ENCODE measurements at regions not wholly inside any gene's neighbourhood (a gene's known extent, or its start where the extent isn't known, plus 50 kb on each side); places are given as distances from the start of the nearest gene placed in this dataset.
"Not testable (repeated sequence)": the region's sequence is repeated elsewhere in the genome, so short reads cannot be mapped to it uniquely, and the experiment has no call there.

DNA sequence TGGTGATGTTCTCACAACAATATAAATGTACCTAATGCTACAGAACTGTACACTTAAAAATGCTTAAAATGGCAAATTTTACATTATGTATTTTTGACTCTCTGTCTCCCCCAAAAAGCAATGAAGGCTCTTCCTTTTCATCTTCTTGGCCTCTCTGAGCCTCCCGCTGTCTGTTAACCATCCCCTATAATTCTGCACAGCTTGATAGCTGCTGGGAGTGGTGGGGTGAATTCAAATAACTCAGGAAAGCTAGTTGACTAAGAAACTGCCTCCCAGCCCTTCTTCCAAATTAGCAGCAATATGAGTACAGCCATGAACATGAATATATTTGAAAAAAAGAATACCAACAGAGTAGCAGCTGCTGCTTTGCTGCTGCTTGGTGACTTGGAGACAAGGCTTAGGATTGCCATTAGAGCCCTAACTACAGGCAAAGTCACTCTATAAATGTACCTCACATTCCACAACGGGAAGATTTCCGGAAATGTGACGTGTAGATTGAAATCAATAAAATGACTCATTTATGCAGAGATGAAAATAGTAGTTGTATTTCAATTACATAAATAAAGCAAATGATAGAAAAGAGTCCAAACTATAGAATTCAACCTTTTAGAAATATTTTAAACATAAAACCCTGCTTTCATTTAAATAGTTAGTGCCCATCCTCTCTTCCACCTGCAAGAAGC, 200.1 kb upstream of the HEY2 start:
- DNase-seq, result no peak

GRCh38 chr6:125550892-125551291, 198.5 kb upstream of the HEY2 start:
- DNase-seq, result no peak

- no peak for DNase-seq
Measured at GRCh38 chr6:125552819-125553218, 196.6 kb upstream of the HEY2 start.

- DNase-seq, result no peak
Measured at GRCh38 chr6:125554456-125554855, 195.0 kb upstream of the HEY2 start.

DNA sequence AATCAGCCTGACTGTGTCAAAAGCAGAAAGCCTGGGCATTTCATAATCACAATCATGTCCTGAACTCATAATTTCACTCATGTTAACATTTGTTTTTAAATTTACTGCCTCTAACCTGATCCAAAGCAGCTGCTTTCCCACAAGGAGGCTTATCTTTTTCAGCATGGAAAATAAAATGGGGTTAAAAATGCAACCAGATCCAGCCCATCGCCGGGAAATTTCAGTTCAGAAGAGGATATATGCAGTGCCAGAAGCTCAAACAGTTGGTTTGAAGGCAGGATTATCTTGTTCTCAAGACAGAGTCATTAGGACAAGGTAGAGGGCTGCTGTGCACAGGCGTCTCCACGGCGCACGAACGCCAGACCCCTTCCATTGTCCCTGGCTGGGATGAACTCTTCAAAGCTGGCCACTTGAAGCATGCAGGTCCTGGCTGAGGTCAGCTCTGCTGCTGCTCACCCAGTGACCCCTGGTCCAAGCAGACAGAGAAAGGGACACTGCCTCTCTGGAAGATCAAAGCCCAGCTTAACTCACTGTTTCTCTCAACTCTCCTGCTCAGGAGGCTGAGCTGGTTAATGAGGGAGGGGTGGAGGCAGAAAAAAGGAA, 191.1 kb upstream of the HEY2 start:
- DNase-seq, result no peak

DNA sequence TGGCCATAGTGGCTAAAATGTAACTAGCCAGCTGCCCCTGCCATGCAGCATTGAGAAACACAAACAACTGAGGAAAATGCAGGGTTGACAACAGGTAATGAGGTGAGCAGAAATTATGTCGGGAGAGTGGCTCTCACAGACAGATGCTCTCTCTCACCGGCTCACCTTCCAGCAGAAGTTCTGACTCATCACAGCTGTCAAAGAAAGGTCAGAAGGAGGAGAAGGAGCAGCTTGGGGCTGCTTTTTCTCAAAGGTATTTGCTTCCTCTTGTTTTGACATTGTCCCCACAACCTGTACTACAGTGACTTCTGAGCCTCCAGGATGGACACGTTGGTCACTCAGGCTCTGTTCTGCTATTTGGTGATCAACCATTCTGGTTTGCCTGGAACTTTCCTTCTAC, 190.5 kb upstream of the HEY2 start:
- DNase-seq, result no peak

- DNase-seq, result no peak
Measured at GRCh38 chr6:125562156-125562555, 187.3 kb upstream of the HEY2 start.

- DNase-seq, result no peak
Measured at GRCh38 chr6:125564941-125565340, 184.5 kb upstream of the HEY2 start.

- no peak for DNase-seq
Measured at GRCh38 chr6:125567407-125567806, 182.0 kb upstream of the HEY2 start.

DNA sequence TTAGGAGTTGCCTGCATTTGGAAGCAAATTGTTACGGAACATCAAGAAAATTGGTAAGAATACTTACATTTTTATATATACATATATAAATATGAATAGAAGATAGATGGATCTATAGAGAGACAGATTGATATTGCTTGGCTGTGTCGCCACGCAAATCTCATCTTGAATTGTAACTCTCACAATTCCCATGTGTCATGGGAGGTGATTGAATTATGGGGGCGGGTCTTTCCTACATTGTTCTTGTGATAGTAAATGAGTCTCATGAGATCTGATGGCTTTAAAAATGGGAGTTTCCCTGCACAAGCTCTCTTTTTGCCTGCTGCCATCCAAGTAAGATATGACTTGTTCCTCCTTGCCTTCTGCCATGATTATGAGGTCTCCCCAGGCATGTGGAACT, 180.8 kb upstream of the HEY2 start:
- no peak for DNase-seq

DNA sequence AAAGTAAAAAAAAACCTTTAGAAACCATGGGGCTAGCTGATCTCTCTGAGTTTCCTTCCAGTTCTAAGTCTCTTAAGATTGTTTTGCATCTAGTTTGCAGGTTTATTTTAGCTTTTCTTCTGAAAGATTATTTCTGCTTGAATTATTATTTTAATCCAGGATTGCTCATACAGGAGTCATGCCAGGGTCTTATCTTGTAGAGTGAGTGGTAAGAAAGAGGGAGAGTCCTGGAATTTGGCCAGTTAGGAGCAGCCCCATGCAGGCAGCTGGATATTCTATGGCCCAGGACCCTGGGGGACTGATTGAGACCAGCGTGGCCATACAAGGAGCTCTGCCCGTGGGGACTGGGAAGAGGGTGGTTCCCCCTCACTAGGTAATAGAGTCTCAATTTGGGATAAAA, 178.9 kb upstream of the HEY2 start:
- no peak for DNase-seq

DNA sequence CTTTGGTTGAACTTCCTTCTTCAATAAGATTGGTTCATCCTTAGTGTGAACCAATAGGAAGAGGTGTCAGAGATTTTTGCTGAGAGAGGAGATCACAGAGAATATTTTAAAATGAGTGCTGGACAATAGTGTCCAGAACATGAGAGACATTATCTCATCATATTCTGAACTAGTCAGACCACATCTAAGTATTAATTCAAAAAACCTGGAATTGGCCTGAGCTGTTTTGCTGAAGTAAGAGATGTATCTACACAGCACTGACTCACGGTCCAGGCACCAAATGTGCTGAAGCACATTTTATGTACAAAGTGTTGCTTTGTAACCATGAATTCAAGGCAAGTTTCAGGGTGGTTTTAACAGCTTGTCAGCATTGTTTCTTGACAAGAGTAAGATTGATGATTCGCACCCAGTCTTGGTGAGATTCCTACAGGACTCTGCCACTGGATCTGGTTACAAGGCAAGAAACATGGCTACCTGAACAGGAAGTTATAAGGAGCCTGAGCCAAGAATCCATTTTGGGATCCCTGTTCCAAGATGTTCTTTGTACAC, 178.2 kb upstream of the HEY2 start:
- DNase-seq, result no peak

DNA sequence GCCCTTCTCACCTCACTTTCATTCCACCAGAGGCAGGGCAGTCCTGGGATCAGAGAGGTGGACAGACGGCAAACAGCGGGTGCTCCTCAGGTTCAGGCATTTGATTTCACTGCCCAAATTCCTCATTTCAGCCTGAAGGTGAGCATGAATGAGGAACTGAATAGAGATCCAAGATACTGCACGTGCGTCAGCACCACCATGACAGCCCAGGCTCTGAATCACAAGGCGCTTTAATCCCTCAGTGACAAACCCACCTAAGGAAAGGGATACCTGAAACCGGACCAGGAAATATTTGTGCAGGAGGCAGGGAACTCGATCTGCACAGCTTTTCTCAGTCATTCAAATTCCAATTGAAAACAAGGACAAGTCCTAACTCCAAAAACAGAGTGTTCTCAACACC, 174.8 kb upstream of the HEY2 start:
- DNase-seq, result no peak

GRCh38 chr6:125577124-125577662, 172.2 kb upstream of the HEY2 start:
- DNase-seq, result peak; percentile 21

GRCh38 chr6:125584468-125584939, 164.9 kb upstream of the HEY2 start:
- DNase-seq, result no peak

DNA sequence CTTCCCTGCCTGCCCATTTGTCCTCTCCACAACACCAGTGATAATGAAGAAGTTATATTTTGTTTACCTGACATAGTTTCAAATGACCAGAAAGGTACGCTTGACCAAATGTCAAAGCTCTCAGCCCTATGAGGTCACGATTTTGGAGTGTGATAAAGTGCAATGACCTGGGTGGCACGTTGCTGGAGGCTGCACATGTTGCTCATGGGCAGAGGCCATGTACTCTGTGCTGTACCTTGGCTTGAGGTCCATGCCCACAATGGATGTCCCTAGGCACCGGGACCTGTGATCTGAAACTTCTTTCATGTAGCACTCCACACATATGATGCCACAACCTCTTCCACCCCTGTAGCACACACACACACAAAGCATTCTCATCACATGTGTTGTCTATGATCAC, 164.0 kb upstream of the HEY2 start:
- no peak for DNase-seq

- DNase-seq, result no peak
Measured at GRCh38 chr6:125586074-125586473, 163.4 kb upstream of the HEY2 start.

DNA sequence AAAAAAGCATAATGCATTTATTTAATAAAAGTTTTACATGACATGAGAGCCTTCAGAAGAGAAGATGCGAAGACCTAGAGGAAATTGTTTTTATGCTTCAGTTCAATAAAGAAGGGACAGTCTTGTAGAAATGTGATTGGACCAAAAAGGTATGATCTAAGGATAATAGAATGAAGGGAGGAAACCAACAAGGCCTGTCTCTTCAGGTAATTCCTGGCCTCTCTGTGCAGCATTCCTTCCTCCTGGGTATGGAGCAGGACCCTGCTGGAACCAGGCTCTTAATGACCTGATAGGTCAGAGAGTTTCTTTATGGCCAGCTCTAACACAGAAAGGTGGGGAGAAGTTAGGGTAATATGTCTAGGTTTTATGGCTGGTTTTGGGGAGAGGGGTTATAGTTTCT, 162.8 kb upstream of the HEY2 start:
- DNase-seq, result no peak

DNA sequence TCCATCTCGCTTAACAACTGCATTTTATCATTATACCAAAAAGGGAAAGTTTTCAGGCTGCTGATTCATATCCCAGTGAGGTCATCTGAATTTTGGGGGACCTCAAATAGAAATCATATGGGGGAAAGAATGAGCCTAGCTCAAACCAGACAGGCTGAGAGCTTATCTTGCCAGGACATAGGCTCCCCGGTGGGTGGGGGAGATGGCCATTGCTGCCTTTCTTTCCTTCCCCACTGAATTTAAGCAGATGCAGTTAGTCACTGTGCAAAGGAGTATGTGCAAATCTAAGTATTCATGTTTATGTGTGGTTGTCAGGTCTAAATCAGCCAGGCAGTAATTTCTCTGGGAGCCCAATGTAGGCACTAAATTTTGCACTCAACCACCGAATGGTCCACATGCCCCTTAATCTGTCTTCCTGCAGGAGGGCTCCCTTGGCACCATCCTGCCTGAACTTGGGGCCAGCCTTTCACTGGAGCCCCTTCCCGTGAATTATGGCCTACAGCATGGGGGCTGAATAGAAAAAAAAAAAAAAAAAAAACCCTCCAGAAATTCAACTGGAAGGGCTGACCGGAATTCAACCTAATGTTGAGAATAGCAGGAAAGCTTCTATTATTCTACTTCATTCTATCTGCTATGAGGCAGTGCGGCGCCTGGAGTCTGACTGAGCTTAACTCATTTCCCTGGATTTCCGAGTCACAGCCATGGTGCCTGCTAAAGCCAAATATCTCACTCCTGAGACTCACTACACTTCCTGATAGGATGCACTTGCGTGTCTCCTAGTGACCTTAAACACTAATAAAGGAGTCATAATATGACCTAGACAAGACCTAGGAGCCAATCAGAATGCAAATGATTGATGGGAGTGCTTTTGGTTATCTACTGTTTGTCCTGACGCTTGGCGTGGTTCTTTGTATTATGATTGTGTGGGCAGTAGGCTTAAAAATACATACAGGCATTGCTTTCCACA, 161.5 kb upstream of the HEY2 start:
- DNase-seq, result no peak

DNA sequence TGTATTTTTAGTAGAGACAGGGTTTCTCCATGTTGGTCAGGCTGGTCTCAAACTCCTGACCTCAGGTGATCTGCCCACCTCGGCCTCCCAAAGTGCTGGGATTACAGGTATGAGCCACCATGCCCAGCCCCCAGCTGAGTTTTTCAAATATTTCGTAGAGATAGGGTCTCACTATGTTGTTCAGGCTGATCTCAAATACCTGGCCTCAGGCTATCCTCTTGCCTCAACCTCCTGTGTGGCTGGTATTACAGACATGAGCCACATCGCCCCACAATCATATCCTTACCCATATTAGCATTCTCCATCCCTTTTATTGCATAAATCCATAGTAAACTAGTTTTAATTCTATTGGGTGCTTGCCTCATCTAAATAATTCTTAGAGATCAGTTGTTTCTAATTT, 157.6 kb upstream of the HEY2 start:
- not testable (repeated sequence) for DNase-seq

DNA sequence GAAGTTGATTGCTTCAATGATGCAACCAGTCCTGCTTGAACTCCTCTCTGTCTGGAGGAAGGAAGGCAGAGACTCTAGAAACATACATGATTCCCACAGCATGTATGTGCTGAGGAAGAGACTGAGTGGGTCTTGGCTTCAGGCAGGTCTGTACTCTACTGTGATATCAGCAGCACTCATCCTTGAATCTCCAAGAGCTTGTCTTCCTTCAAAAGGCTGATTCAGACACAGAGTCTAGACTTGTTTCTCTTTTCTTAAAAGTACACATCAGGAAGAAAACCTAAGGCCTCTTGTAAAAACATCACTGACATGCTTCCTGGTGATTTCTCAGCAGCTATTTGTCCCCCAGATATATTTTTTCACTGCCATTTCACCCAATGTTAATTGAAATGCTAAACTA, 155.7 kb upstream of the HEY2 start:
- no peak for DNase-seq

DNA sequence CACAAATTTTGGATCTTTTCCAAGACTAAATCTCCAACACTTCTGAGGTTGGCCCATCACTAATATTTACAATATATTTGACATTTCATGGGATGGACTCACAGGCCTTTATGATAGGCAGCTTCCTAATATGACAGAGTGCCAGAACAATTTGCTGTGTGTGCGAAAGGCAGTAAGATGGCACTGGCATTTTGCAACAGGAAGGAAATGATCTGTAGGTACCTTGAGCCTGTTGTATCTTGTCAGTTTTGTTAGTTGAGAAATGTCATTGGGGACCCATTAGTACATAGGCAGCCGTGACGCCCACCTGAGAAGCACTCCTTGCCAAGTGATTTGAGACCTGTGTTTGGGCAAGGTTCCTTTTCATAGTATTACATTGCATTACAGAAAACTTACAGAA, 153.4 kb upstream of the HEY2 start:
- no peak for DNase-seq

Data from NCI-H1694 (cell line).